Neuron (in vitro differentiated cells): ENCODE measurements at regions not wholly inside any gene's neighbourhood (a gene's known extent, or its start where the extent isn't known, plus 50 kb on each side); places are given as distances from the start of the nearest gene placed in this dataset.

Experiments
- H2AFZ ChIP-seq: one replicate; pipeline ENCODE4 v1.6.1; 2013; ENCODE audit warnings: low read depth, mild to moderate bottlenecking, inconsistent platforms, low read length, moderate library complexity
- H3K27me3 ChIP-seq: one replicate; pipeline ENCODE4 v1.6.1; 2013; ENCODE audit warnings: low read length; ENCODE audit not compliant: insufficient read depth
- H3K36me3 ChIP-seq: one replicate; pipeline ENCODE4 v1.6.1; 2013; ENCODE audit warnings: low read length; ENCODE audit not compliant: insufficient read depth
- H3K4me1 ChIP-seq: one replicate; pipeline ENCODE4 v1.6.1; 2013; ENCODE audit warnings: low read length; ENCODE audit not compliant: insufficient read depth
- H3K4me3 ChIP-seq: 2 replicates; pipeline ENCODE4 v1.5.1; 2013; ENCODE audit warnings: mild to moderate bottlenecking, low read length, moderate library complexity
- H3K9me3 ChIP-seq: one replicate; pipeline ENCODE4 v1.6.1; 2013; ENCODE audit warnings: low read length

- H3K36me3 ChIP-seq, result no peaks in the 10 kb centered on the region
- H2AFZ ChIP-seq, result no peak overlapping the region
- no peaks in the 10 kb centered on the region for H3K4me1 ChIP-seq
- H3K27me3 ChIP-seq, result no peaks in the 10 kb centered on the region
- no peaks in the 10 kb centered on the region for H3K9me3 ChIP-seq
- no peak overlapping the region for H3K4me3 ChIP-seq
These were observed 1330.0 kb upstream of the CELF4 start for GRCh38 chr18:38895560-38895959.

GRCh38 chr18:38887671-38888020 is 1322.0 kb upstream of the CELF4 start:
- H3K9me3 ChIP-seq, result no peaks in the 10 kb centered on the region
- no peaks in the 10 kb centered on the region for H3K36me3 ChIP-seq
- H2AFZ ChIP-seq, result no peak overlapping the region
- no peak overlapping the region for H3K4me3 ChIP-seq
- H3K27me3 ChIP-seq, result no peaks in the 10 kb centered on the region
- no peaks in the 10 kb centered on the region for H3K4me1 ChIP-seq

GRCh38 chr18:38886861-38887670 is 1321.5 kb upstream of the CELF4 start:
- no peaks in the 10 kb centered on the region for H3K9me3 ChIP-seq
- no peaks in the 10 kb centered on the region for H3K4me1 ChIP-seq
- H3K36me3 ChIP-seq, result no peaks in the 10 kb centered on the region
- H3K27me3 ChIP-seq, result no peaks in the 10 kb centered on the region
- H2AFZ ChIP-seq, result no peak overlapping the region
- H3K4me3 ChIP-seq, result no peak overlapping the region

GRCh38 chr18:38886235-38886634 is 1320.6 kb upstream of the CELF4 start:
- no peaks in the 10 kb centered on the region for H3K9me3 ChIP-seq
- no peak overlapping the region for H2AFZ ChIP-seq
- no peak overlapping the region for H3K4me3 ChIP-seq
- H3K27me3 ChIP-seq, result no peaks in the 10 kb centered on the region
- H3K36me3 ChIP-seq, result no peaks in the 10 kb centered on the region
- no peaks in the 10 kb centered on the region for H3K4me1 ChIP-seq

GRCh38 chr18:38884050-38884449 is 1318.5 kb upstream of the CELF4 start:
- no peak overlapping the region for H2AFZ ChIP-seq
- no peaks in the 10 kb centered on the region for H3K4me1 ChIP-seq
- H3K9me3 ChIP-seq, result no peaks in the 10 kb centered on the region
- H3K4me3 ChIP-seq, result no peak overlapping the region
- H3K27me3 ChIP-seq, result no peaks in the 10 kb centered on the region
- H3K36me3 ChIP-seq, result no peaks in the 10 kb centered on the region

GRCh38 chr18:38883111-38883510 is 1317.5 kb upstream of the CELF4 start:
- H3K4me3 ChIP-seq, result no peak overlapping the region
- no peaks in the 10 kb centered on the region for H3K4me1 ChIP-seq
- H3K36me3 ChIP-seq, result no peaks in the 10 kb centered on the region
- no peaks in the 10 kb centered on the region for H3K27me3 ChIP-seq
- H3K9me3 ChIP-seq, result no peaks in the 10 kb centered on the region
- H2AFZ ChIP-seq, result no peak overlapping the region

GRCh38 chr18:38879871-38880270 is 1314.3 kb upstream of the CELF4 start:
- Histone ChIP-seq H3K4me3 (no peak overlapping the region), H3K4me1 (no peaks in the 10 kb centered on the region), H2AFZ (no peak overlapping the region), H3K9me3 (no peaks in the 10 kb centered on the region), H3K27me3 (no peaks in the 10 kb centered on the region), H3K36me3 (no peaks in the 10 kb centered on the region)

- no peaks in the 10 kb centered on the region for H3K9me3 ChIP-seq
- no peaks in the 10 kb centered on the region for H3K27me3 ChIP-seq
- H3K4me3 ChIP-seq, result no peak overlapping the region
- no peaks in the 10 kb centered on the region for H3K36me3 ChIP-seq
- no peak overlapping the region for H2AFZ ChIP-seq
- H3K4me1 ChIP-seq, result no peaks in the 10 kb centered on the region
These were observed 1306.7 kb upstream of the CELF4 start for GRCh38 chr18:38872342-38872741.

GRCh38 chr18:38868757-38869156 is 1303.2 kb upstream of the CELF4 start:
- Histone ChIP-seq H3K4me1 (no peaks in the 10 kb centered on the region), H3K27me3 (no peaks in the 10 kb centered on the region), H2AFZ (no peak overlapping the region), H3K9me3 (no peaks in the 10 kb centered on the region), H3K4me3 (no peak overlapping the region), H3K36me3 (no peaks in the 10 kb centered on the region)

GRCh38 chr18:38867680-38868079 is 1302.1 kb upstream of the CELF4 start:
- Histone ChIP-seq H3K36me3 (no peaks in the 10 kb centered on the region), H3K9me3 (no peaks in the 10 kb centered on the region), H3K27me3 (no peaks in the 10 kb centered on the region), H2AFZ (no peak overlapping the region), H3K4me3 (no peak overlapping the region), H3K4me1 (no peaks in the 10 kb centered on the region)

- H3K36me3 ChIP-seq, result no peaks in the 10 kb centered on the region
These were observed 1285.9 kb upstream of the CELF4 start for GRCh38 chr18:38851526-38851925.

GRCh38 chr18:38847326-38847725 is 1281.7 kb upstream of the CELF4 start:
- H3K4me3 ChIP-seq, result no peak overlapping the region
- no peaks in the 10 kb centered on the region for H3K4me1 ChIP-seq
- H3K27me3 ChIP-seq, result no peaks in the 10 kb centered on the region
- H2AFZ ChIP-seq, result no peak overlapping the region
- H3K36me3 ChIP-seq, result no peaks in the 10 kb centered on the region
- no peaks in the 10 kb centered on the region for H3K9me3 ChIP-seq

More at GRCh38 chr18:38851526-38851925, 1285.9 kb upstream of the CELF4 start:
- Histone ChIP-seq H3K4me3 (no peak overlapping the region), H3K9me3 (no peaks in the 10 kb centered on the region), H3K4me1 (no peaks in the 10 kb centered on the region), H3K27me3 (no peaks in the 10 kb centered on the region), H2AFZ (no peak overlapping the region)

- H2AFZ ChIP-seq, result no peak overlapping the region
- H3K36me3 ChIP-seq, result no peaks in the 10 kb centered on the region
- H3K9me3 ChIP-seq, result no peaks in the 10 kb centered on the region
- H3K4me3 ChIP-seq, result no peak overlapping the region
- no peaks in the 10 kb centered on the region for H3K4me1 ChIP-seq
- no peaks in the 10 kb centered on the region for H3K27me3 ChIP-seq
These were observed 1277.7 kb upstream of the CELF4 start for GRCh38 chr18:38843291-38843690.

- no peaks in the 10 kb centered on the region for H3K4me1 ChIP-seq
- no peak overlapping the region for H3K4me3 ChIP-seq
- H3K9me3 ChIP-seq, result no peaks in the 10 kb centered on the region
- H3K27me3 ChIP-seq, result no peaks in the 10 kb centered on the region
- no peaks in the 10 kb centered on the region for H3K36me3 ChIP-seq
- no peak overlapping the region for H2AFZ ChIP-seq
These were observed 1260.6 kb upstream of the CELF4 start for GRCh38 chr18:38826247-38826646.
